CD4-positive, alpha-beta memory T cell (primary cell): ENCODE measurements at regions not wholly inside any gene's neighbourhood (a gene's known extent, or its start where the extent isn't known, plus 50 kb on each side); places are given as distances from the start of the nearest gene placed in this dataset.

Experiments
- CTCF ChIA-PET: fragments of 350-600 bp; sonication (Branson Sonifier 250); formaldehyde crosslinking; loops from one replicate; lab custom pipeline; 2021; ENCODE audit warnings: inconsistent platforms; ENCODE audit not compliant: partially characterized antibody; lab: Charles Lee
- POLR2A ChIA-PET: fragments of 350-600 bp; sonication (Branson Sonifier 250); formaldehyde crosslinking; loops from one replicate; lab custom pipeline; 2021; ENCODE audit not compliant: partially characterized antibody; lab: Charles Lee
- DNase-seq, 5 donors: peaks; one replicate each; pipeline versions ENCODE4 v3.0.0 to v3.0.0-alpha.2; 2020 to 2022; ENCODE audit warnings: mixed read lengths in 1 of 5
- H3K27ac ChIP-seq: one replicate; pipeline ENCODE4 v1.7.0; 2013; ENCODE audit warnings: low read depth, low read length
- H3K27me3 ChIP-seq: 2 replicates; pipeline ENCODE4 v1.7.0; 2013; ENCODE audit warnings: mild to moderate bottlenecking, low read length, moderate library complexity; ENCODE audit not compliant: insufficient read depth
- H3K36me3 ChIP-seq: 2 replicates; pipeline ENCODE4 v1.7.0; 2013; ENCODE audit warnings: mild to moderate bottlenecking, low read length, moderate library complexity; ENCODE audit not compliant: insufficient read depth
- H3K4me1 ChIP-seq: 2 replicates; pipeline ENCODE4 v1.7.0; 2013; ENCODE audit warnings: mild to moderate bottlenecking, low read length, moderate library complexity; ENCODE audit not compliant: insufficient read depth
- H3K4me3 ChIP-seq, 2 donors: one replicate each; pipeline ENCODE4 v1.7.0; 2013; ENCODE audit warnings: low read length in 2 of 2, mild to moderate bottlenecking in 1 of 2
- H3K9me3 ChIP-seq, 2 donors: one replicate each; pipeline ENCODE4 v1.7.0; 2013; ENCODE audit warnings: low read length in 2 of 2, control low read depth in 1 of 2; ENCODE audit not compliant: control insufficient read depth in 1 of 2
- H3K27ac Mint-ChIP-seq, 7 donors: one replicate each; pipeline ENCODE4 v1.8.0; 2020 to 2021; ENCODE audit warnings: mixed read lengths in 7 of 7, mild to moderate bottlenecking in 6 of 7, inconsistent platforms in 3 of 7, moderate library complexity in 3 of 7
- H3K27me3 Mint-ChIP-seq, 2 donors: one replicate each; pipeline ENCODE4 v1.8.0; 2020 to 2021; ENCODE audit warnings: mixed read lengths in 2 of 2
- H3K36me3 Mint-ChIP-seq, 2 donors: one replicate each; pipeline ENCODE4 v1.8.0; 2020 to 2021; ENCODE audit warnings: mixed read lengths in 2 of 2, inconsistent platforms in 1 of 2, mild to moderate bottlenecking in 1 of 2
- H3K4me1 Mint-ChIP-seq, 4 donors: one replicate each; pipeline ENCODE4 v1.8.0; 2020 to 2021; ENCODE audit warnings: mixed read lengths in 4 of 4, mild to moderate bottlenecking in 1 of 4
- H3K4me3 Mint-ChIP-seq, 8 donors: one replicate each; pipeline ENCODE4 v1.8.0; 2020 to 2021; ENCODE audit warnings: mixed read lengths in 8 of 8, mild to moderate bottlenecking in 7 of 8, moderate library complexity in 6 of 8, inconsistent platforms in 3 of 8
- H3K9me3 Mint-ChIP-seq, 8 donors: one replicate each; pipeline ENCODE4 v1.8.0; 2020 to 2021; ENCODE audit warnings: mixed read lengths in 8 of 8, mild to moderate bottlenecking in 5 of 8, inconsistent platforms in 3 of 8, moderate library complexity in 1 of 8
- intact Hi-C: fragments of 100-400 bp; cut with micrococcal nuclease; formaldehyde crosslinking; loops from one replicate; pipeline ENCODE4 v1.15.1; 2023

GRCh38 chr13:95502216-95502615 is 50.3 kb upstream of the CLDN10 start:
- Histone ChIP-seq H3K27me3 (no peaks in the 10 kb centered on the region), H3K4me1 (no peaks in the 10 kb centered on the region), H3K36me3 (no peaks in the 10 kb centered on the region), H3K27ac (no peak overlapping the region), H3K4me3 (no peak overlapping the region), H3K9me3 (no peaks in the 10 kb centered on the region)
- Mint-ChIP-seq H3K4me1 (no peaks in the 10 kb centered on the region), H3K27ac (no peak overlapping the region), H3K27me3 (peaks cover 8 to 13% of the 10 kb centered on the region in 2 donors), H3K4me3 (no peak overlapping the region), H3K36me3 (peaks cover 0 to 3% of the 10 kb centered on the region in 2 donors), H3K9me3 (peaks cover 0 to 12% (median 4%) of the 10 kb centered on the region in 8 donors)
- CTCF ChIA-PET, result interaction anchor here (0.9 to 3.0 kb wide), 4 partner anchors 8 to 331 kb away, joined by 3 to 8 read pairs (median 6); no protein-coding TSS in a partner anchor
- POLR2A ChIA-PET, result no interaction called here
- intact Hi-C loops, result no loop called here
- DNase-seq, result no peak
